Neural cell (in vitro differentiated cells): ENCODE measurements at regions not wholly inside any gene's neighbourhood (a gene's known extent, or its start where the extent isn't known, plus 50 kb on each side); places are given as distances from the start of the nearest gene placed in this dataset.

Experiments
- H2AFZ ChIP-seq: fragments of 200-600, 300-800 bp; sonication (generic), shearing (Covaris generic); 2 replicates; pipeline ENCODE4 v1.6.0; 2014; ENCODE audit warnings: low read depth, mild to moderate bottlenecking, antibody characterized with exemption, low read length, moderate library complexity
- H3F3A ChIP-seq: fragments of 200-600 bp; shearing (Covaris generic); 2 replicates; pipeline ENCODE4 v1.6.1; 2016; ENCODE audit warnings: mild to moderate bottlenecking, moderate library complexity, mixed read lengths, antibody characterized with exemption, low read length; ENCODE audit not compliant: insufficient read depth, poor library complexity, severe bottlenecking
- H3K27ac ChIP-seq: fragments of 200-600, 300-800 bp; sonication (generic), shearing (Covaris generic); 2 replicates; pipeline ENCODE4 v1.5.1; 2014; ENCODE audit warnings: mild to moderate bottlenecking, low read length, moderate library complexity
- H3K27me3 ChIP-seq: fragments of 300-800, 200-600 bp; sonication (generic), shearing (Covaris generic); 2 replicates; pipeline ENCODE4 v1.6.0; 2014; ENCODE audit warnings: mild to moderate bottlenecking, low read depth, low read length, moderate library complexity; ENCODE audit not compliant: insufficient read depth
- H3K36me3 ChIP-seq: fragments of 300-800, 200-600 bp; sonication (generic), shearing (Covaris generic); 2 replicates; pipeline ENCODE4 v1.5.1; 2014; ENCODE audit warnings: mild to moderate bottlenecking, antibody characterized with exemption, low read length, moderate library complexity; ENCODE audit not compliant: insufficient read depth
- H3K4me2 ChIP-seq: fragments of 300-800, 200-600 bp; sonication (generic), shearing (Covaris generic); 2 replicates; pipeline ENCODE4 v1.6.0; 2014; ENCODE audit warnings: mild to moderate bottlenecking, low read length
- H3K4me3 ChIP-seq: fragments of 300-800, 200-600 bp; sonication (generic), shearing (Covaris generic); 2 replicates; pipeline ENCODE4 v1.5.1; 2014; ENCODE audit warnings: mild to moderate bottlenecking, low read length, moderate library complexity
- H3K79me2 ChIP-seq: fragments of 200-600 bp; shearing (Covaris generic); replicated peaks from 2 replicates; pipeline ENCODE4 v1.6.0; 2014; ENCODE audit warnings: mild to moderate bottlenecking, low read length, moderate library complexity; ENCODE audit not compliant: insufficient read depth
- H3K9ac ChIP-seq: fragments of 300-800, 200-600 bp; sonication (generic), shearing (Covaris generic); 2 replicates; pipeline ENCODE4 v1.6.1; 2016; ENCODE audit warnings: mild to moderate bottlenecking, low read length, mixed read lengths
- H3K9me2 ChIP-seq: fragments of 200-600 bp; shearing (Covaris generic); 2 replicates; pipeline ENCODE4 v1.6.1; 2016; ENCODE audit warnings: mild to moderate bottlenecking, low read length, mixed read lengths; ENCODE audit not compliant: insufficient read depth
- H3K9me3 ChIP-seq: fragments of 200-600, 300-800 bp; sonication (generic), shearing (Covaris generic); 2 replicates; pipeline ENCODE4 v1.6.1; 2016; ENCODE audit warnings: mild to moderate bottlenecking, mixed run types, low read length, moderate library complexity, mixed read lengths
- H4K20me1 ChIP-seq: fragments of 200-600 bp; shearing (Covaris generic); 2 replicates; pipeline ENCODE4 v1.6.1; 2016; ENCODE audit warnings: mild to moderate bottlenecking, mixed run types; ENCODE audit not compliant: insufficient read depth
- CTCF ChIP-seq: fragments of 450-650 bp; IDR thresholded peaks from 2 replicates; pipeline ENCODE4 v1.5.1; 2014; ENCODE audit warnings: antibody characterized with exemption, mild to moderate bottlenecking, moderate library complexity; ENCODE audit not compliant: poor library complexity, severe bottlenecking
- EP300 ChIP-seq: fragments of 450-650 bp; conservative IDR thresholded peaks from 2 replicates; pipeline ENCODE4 v1.6.1; 2014; ENCODE audit warnings: antibody characterized with exemption, mild to moderate bottlenecking, moderate library complexity; ENCODE audit not compliant: poor library complexity, severe bottlenecking
- EZH2 ChIP-seq: fragments of 200-600, 300-800 bp; shearing (Covaris generic), sonication (generic); IDR thresholded peaks from 2 replicates; pipeline ENCODE4 v1.6.1; 2014; ENCODE audit warnings: antibody characterized with exemption, low read length, borderline replicate concordance, mild to moderate bottlenecking; ENCODE audit not compliant: insufficient read depth, poor library complexity, severe bottlenecking
- MXI1 ChIP-seq: fragments of 450-650 bp; conservative IDR thresholded peaks from 2 replicates; pipeline ENCODE4 v1.6.1; 2014; ENCODE audit warnings: antibody characterized with exemption, mild to moderate bottlenecking; ENCODE audit not compliant: poor library complexity, severe bottlenecking
- POLR2AphosphoS5 ChIP-seq: IDR thresholded peaks from 2 replicates; pipeline ENCODE4 v1.6.1; 2012
- RAD21 ChIP-seq: fragments of 450-650 bp; conservative IDR thresholded peaks from 2 replicates; pipeline ENCODE4 v1.6.1; 2014; ENCODE audit warnings: antibody characterized with exemption, mild to moderate bottlenecking, moderate library complexity
- REST ChIP-seq: IDR thresholded peaks from 2 replicates; pipeline ENCODE4 v1.6.1; 2012; ENCODE audit warnings: borderline replicate concordance
- SMC3 ChIP-seq: fragments of 450-650 bp; conservative IDR thresholded peaks from 2 replicates; pipeline ENCODE4 v1.6.1; 2014; ENCODE audit warnings: antibody characterized with exemption, mild to moderate bottlenecking, moderate library complexity; ENCODE audit not compliant: poor library complexity
- TAF1 ChIP-seq: IDR thresholded peaks from 2 replicates; pipeline ENCODE4 v1.6.1; 2012; ENCODE audit warnings: low read depth

- H3K9ac ChIP-seq: no peak overlapping the region
- H3K4me3 ChIP-seq: no peak overlapping the region
- H3K79me2 ChIP-seq: no peaks in the 10 kb centered on the region
- no peak for TF ChIP-seq REST
- no peaks in the 10 kb centered on the region for H3K9me3 ChIP-seq
- no peak overlapping the region for H3K4me2 ChIP-seq
- no peaks in the 10 kb centered on the region for H3K9me2 ChIP-seq
- no peaks in the 10 kb centered on the region for H3K27me3 ChIP-seq
- H3K27ac ChIP-seq: no peak overlapping the region
- H4K20me1 ChIP-seq: no peaks in the 10 kb centered on the region
- no peak overlapping the region for H2AFZ ChIP-seq
- H3F3A ChIP-seq: no peaks in the 10 kb centered on the region
- no peaks in the 10 kb centered on the region for H3K36me3 ChIP-seq
Observed at GRCh38 chr3:146914409-146914808, 309.3 kb upstream of the PLSCR5 start.

GRCh38 chr3:146912241-146913015, 307.3 kb upstream of the PLSCR5 start:
- H3K4me2 ChIP-seq: no peak overlapping the region
- no peak overlapping the region for H2AFZ ChIP-seq
- H3K9me3 ChIP-seq: no peaks in the 10 kb centered on the region
- H3K9me2 ChIP-seq: no peaks in the 10 kb centered on the region
- H3K27me3 ChIP-seq: no peaks in the 10 kb centered on the region
- no peak for TF ChIP-seq SMC3
- TF ChIP-seq REST: no peak
- no peak for TF ChIP-seq EP300
- no peak for TF ChIP-seq RAD21
- TF ChIP-seq TAF1: no peak
- no peak for TF ChIP-seq EZH2
- no peak for TF ChIP-seq POLR2AphosphoS5
- TF ChIP-seq CTCF: no peak
- no peak for TF ChIP-seq MXI1
- no peaks in the 10 kb centered on the region for H3K79me2 ChIP-seq
- H4K20me1 ChIP-seq: no peaks in the 10 kb centered on the region
- H3F3A ChIP-seq: no peaks in the 10 kb centered on the region
- no peak overlapping the region for H3K4me3 ChIP-seq
- no peak overlapping the region for H3K9ac ChIP-seq
- no peaks in the 10 kb centered on the region for H3K36me3 ChIP-seq
- no peak overlapping the region for H3K27ac ChIP-seq
